LHCN-M2 (cell line): ENCODE measurements at regions not wholly inside any gene's neighbourhood (a gene's known extent, or its start where the extent isn't known, plus 50 kb on each side); places are given as distances from the start of the nearest gene placed in this dataset.
"Not testable (repeated sequence)": the region's sequence is repeated elsewhere in the genome, so short reads cannot be mapped to it uniquely, and the experiment has no call there.

ENCODE experiments used
- DNase-seq: peaks from one replicate; pipeline ENCODE4 v3.0.0-alpha.2; 2012; ENCODE audit warnings: low read depth

DNA sequence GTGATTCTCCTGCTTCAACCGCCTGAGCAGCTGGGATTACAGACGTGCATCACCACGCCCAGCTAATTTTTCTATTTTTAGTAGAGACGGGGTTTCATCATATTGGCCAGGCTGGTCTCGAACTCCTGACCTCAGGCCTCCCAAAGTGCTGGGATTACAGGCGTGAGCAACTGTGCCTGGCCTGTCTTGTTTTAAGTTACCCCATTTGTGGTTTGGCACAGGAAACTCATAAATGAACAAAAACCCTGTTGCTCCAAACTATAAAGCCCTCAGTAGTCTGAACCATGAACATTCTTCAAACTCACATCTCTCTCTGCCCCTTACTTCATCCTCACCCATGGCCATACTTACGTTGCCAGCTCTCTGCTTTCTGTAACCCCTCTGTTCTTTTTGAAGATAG is 61.7 kb downstream of the RHOU start:
- not testable (repeated sequence) for DNase-seq

DNA sequence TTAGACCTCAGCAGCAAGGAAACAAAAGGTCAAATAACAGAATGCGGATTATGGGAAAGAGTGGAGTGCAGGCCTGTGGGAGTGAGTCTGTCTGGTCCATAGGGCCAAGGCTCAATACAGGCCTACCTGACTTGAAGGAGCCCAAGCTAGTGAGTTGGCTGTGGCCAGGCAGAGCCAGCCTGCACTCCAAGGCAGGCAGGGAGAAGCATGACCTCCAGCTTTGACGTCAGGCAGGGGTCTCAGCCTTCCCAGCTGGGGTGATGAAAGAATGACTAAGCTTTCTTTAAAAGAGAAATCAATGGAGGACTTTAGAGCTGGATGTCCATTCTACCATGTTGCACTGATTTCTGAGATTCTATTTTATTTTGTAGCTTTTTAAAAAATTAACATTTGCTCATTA is 62.8 kb downstream of the RHOU start:
- no peak for DNase-seq

DNA sequence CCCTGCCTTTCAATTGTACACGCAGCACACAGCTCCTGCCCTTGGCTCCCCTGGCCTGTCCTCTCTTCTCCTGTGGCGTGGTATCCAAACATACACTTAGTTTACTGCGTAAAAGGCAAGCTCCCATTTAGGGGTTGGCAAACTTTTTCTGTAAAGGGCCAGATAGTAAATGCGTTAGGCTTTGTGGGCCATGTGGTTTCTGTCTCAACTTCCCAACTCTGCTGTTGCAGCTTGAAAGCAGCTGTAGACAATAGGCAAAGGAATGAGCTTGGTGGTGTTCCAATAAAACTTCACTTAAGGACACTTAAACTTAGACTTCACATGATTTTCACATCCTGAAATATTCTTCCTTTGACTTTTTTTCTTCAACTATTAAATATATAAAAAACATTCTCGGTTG is 63.3 kb downstream of the RHOU start:
- DNase-seq, result no peak

DNA sequence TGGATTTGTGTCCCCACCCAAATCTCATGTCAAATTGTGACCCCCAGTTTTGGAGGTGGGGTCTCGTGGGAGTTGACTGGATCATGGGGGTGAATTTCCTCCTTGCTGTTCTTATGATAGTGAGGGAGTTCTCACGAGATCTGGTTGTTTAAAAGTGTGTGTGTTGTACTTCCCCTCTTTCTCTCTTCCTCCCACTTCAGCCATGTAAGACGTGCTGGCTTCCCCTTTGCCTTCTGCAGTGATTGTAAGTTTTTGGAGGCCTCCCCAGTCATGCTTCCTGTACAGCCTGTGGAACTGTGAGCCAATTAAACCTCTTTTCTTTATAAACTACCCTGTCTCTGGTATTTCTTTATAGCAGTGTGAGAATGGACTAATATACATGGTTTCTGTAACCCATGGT is 64.6 kb downstream of the RHOU start:
- no peak for DNase-seq

DNA sequence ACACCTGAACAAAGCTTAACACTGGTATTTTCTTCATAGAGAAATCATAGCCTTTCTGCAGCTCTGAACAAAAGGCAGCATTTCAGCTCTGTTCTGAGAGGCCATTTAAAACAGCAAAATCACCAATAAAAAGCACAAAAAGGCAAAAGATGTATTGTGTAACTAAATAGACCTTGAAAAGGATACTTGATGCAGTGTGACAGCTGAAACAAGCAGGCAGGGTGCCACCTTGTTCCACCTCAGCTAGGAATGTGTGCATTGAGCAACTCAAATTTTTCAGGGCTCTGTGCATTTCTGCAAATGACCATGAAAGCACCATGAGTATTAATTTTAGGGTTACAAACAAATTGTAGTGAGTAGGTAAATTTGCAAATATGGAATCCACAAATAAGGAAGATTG is 65.8 kb downstream of the RHOU start:
- DNase-seq, result no peak

DNA sequence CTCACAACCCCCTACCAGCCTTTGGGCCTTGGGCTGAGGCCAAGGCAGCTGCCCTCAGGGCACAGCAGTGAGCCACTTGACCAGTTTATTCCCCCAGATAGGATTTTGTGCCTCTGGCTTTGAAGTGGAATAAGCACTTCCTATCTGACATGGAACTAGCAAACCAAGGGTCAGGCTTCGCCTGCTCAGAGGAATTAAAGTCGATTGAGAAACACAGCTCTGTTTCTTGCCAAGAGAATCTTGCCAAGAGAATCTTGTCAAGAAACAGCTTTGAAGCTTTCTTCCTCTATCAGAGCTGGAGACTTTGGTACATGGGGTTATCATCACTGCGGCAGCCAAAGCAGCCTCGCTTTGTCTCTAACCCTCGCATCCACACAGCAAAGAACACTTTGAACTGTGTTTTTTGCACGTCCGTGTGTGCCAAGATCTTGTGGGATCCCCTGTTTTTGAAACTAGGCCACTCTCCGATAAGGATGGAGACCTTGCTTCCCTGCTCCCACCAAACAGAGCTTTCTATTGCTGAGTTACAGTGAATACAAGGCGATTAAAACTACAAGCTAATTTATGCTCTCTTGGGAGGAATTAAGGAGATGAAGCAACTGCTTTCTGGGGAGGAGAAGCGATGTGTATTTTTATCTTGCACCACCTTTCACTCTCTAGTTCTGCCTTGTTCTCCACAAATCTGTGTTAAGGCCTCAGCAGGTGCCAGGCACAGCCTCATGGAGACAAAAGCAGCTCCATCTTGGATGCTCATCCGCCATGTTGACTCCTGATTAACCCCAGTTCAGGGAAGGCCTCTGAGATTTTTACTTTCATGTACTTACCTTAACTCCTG is 67.3 kb downstream of the RHOU start:
- DNase-seq, result no peak

DNA sequence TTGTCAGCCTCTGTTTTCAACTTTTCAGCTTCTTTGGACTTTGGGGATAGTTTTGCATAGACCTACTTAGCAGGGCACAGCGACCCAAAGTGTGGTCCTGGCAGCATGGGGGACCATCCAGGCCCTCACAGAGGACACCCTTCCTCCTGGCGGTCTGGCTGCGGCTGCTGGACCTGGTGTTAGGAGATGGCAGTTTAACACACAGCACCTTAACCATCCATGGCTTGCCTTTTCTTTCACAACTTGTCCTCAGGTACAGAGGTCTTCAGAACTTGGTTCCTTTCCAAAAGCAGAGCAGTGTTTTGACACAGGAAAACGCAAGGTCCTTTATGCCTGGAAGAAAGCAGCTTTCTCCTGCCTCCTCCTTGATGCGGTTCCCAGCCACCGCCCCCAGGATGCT is 68.1 kb downstream of the RHOU start:
- DNase-seq, result no peak

DNA sequence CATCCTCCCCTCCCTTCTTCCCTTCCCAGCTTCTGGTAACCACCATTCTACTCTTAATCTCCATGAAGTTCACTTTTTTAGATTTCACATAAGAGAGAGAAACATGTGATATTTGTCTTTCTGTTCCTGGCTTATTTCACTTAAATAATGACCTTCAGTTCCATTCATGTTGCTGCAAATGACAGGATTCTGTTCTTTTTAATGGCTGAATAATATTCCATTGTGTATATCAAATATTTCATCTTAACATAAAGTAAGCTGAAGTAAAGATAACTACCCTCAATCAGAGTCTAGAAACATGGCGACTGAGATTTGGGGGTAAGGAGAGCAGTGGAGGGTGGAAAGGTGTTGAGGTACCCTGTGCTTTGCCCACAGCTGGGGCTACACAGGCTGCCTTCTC is 68.9 kb downstream of the RHOU start:
- no peak for DNase-seq

DNA sequence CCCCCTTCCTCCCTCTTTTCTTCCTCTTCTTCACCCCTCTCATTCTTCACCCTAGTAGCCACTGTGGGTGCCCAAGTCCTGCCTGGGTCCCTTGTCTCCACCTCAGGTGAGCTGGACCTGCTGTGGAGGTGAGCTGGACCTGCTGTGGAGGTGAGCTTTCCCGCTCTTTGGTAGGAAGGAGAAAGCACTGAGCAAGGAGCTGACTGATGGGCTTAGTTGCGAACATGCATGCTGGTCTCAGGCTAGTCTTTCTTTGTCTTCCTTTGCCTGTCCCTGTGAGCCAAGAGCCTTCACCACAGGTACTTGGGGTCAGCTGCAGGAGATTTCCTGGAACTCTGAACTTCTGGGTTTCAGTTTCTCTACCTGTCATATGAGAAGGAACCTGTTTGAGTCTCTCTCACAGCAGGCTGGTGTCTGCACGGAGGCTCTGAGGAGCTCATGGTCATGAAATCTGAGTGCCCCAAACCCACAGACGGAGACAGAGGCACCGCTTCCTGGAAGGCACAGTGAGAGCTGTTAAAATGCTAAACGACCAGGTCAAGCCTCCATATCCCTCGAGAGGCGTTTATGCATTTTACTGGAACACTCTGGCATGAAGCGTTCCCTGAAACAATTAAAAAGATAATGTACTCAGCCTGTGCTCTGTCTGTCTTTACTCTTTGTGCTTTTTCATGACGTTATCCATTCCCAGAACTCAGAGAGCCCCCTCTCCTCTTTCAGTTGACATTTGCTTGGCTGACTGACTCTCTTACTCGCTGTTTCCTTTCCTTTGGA is 69.5 kb downstream of the RHOU start:
- no peak for DNase-seq

DNA sequence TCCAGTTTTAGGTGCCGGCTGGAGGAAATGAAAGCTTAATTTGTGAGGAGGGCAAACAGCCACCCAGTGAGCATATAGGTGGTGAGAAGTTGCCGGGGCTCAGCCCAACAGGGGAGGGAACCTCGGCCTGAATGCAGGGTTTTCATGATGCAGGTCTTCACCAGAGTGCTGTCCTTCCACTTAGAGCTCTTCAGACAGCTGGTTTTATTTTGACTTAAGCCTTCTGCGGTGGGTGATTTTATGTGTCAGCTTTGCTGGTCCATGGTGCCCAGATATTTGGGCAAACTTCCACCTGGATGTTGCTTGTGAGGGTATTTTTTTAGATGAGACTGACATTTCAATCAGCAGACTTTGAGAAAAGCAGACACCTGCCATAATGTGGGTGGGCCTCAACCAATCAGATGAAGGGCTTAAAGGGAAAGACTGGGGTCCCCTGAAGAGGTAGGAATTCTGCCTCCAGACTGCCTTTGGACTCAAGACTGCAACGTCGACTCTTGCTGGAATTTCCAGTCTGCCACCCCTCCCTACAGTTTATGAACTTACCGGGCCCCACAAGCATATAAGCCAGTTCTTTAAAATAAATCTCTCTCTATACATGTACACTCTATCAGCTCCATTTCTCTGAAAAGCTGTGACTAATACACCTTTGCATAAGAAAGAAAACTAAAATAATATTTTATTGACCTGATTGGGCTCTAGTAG is 72.8 kb downstream of the RHOU start:
- DNase-seq, result no peak

DNA sequence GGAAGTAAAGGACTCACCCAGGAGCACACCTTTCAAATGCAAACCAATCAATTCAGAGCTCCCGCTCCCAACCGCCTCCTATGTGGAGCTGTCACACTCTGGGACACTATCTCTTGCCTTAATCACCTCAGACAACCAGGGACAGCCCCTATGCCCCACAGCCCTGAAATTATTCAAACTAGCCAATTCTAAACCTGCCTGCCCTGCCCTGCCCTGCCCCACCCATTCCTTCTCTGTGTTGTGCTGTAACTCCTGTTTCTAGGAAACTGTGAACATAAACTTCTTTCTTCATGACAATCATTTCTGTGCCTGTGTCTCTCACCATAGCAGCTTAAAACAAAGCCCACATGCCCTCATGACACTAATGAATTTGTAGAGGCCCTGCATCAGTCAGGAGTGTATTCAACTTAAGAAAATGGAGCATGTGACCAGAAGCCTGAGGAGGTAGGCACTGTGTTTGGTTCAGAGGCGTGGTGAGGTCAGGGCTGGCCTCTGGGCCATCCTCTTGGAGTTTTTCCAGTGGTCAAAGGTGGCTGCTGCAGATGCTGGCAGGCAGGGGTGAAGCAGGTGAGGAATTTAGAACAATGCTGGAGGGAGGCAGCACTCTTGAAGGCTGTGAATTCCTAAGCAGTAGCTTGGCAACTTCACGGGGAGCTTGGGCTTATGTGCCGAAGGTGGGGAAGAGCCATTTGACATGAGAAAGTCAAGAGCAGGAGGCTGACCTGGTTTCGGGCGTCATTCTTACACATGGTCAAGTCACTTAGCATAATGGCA is 74.5 kb downstream of the RHOU start:
- no peak for DNase-seq

DNA sequence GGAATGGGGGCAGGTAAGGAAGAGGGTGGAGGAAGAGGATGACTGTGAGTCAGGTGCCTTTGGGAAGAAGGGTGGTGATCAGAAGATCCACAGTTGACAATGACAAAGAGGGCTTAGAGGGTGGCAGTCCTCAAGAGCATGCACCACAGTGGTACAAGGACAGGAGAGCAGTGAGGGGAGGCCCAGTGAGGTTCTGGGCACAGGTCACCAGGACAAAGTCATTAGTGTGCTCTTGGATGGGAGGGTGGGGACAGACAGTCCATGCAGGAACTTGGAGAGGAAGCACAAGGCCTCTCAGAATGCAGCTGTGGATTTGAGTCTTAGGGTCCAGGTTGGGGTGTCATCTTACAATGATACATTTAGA is 75.1 kb downstream of the RHOU start:
- DNase-seq, result no peak

DNA sequence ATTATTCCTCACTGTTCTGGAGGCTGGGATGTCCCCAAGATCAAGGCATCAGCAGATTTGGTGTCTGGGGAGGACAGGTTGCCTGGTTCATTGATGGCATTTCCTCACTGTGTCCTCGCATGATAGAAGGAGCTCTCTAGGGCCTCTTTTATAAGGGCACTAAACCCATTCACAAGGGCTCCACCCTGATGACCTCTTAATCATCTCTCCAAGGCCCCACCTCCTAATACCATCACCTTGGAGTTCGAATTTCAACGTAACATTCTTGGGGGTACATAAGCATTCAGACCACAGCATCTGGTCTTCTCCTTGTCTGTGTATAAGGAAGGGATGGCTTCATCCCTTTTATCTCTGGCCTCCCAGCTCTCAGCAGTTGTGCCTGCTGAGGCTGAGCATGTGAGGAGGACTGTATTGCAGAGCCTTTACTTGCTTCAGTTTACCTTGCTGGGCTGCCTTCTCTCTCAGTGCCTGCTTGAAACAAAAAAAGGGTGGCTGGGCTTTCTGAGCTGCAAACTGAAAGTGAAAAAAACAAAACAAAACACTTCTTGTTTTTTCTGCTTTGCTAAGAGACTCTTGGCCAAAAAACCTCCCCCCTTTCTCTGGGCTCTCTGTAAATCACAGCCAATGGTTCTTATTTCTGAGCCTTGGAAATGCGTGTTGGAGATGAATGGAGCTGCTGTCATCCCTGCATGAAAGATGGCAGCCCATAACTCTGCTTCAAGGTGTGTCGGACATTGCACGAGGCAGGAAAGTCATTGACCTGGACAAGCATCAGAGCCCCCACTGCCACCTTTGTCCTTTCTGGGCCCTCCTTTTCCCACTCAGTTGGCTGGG is 75.8 kb downstream of the RHOU start:
- DNase-seq, result no peak

DNA sequence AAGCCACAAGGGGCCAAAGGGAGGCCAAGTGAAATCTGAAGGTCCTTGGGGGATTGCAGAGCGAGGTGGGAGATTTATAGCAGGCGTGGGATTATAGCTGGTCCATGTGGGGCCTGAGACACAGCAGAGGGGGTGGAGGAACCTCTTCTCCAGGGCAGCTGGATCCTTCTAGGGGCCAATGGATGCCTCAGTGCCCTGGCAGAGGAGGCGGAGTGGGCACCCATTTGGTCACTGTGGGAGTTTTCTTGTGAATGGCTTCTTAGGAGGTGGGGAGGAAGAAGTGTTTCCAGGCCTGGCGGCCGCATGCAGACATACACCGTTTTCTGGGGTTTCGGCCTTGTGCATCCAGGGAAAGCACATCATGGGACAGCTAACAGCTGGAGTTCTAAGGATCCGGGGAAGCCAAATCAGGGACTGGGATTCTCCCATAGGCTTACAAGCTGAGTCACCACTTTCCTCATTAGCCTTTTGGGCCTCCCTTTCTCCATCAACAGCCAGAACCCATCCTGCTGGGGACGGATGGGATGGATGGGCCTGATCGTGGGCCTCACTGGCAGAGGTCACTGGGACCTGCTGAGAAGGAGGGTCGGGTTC is 76.5 kb downstream of the RHOU start:
- DNase-seq, result no peak

DNA sequence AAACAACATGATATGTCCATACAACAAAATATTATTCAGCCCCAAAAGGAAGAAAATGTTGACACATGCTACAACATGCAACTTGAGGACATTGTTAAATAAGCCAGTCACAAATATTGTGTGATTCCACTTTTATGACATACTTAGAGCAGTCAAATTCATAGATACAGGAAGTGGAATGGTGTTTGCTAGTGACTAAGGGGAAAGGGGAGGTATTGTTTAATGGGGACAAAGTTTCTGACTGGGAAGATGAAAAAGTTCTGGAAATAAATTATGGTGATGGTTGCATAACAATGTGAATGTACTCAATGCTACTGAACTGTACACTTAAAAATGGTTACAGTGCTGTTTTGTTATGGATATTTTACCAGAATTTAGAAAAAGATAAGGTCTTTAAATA is 77.7 kb downstream of the RHOU start:
- DNase-seq, result no peak

DNA sequence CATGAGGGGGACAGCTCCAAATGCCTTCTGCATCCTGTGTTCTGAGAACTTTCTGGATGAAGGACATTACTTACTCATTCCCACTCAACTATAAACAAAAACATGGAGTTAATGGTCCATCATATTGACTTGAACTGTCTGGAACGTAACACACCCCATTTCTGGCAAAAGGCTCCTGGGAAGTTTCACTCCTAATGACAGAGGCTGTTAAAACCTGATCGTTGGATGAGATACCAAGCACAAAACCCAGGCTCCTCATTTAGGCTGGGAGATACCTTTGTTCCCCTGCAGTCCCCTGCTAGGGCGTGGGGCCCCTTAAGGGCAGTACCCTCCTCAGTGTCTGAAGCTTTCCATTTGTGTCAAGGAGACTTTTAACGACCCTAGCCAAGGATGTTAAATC is 78.9 kb downstream of the RHOU start:
- no peak for DNase-seq

DNA sequence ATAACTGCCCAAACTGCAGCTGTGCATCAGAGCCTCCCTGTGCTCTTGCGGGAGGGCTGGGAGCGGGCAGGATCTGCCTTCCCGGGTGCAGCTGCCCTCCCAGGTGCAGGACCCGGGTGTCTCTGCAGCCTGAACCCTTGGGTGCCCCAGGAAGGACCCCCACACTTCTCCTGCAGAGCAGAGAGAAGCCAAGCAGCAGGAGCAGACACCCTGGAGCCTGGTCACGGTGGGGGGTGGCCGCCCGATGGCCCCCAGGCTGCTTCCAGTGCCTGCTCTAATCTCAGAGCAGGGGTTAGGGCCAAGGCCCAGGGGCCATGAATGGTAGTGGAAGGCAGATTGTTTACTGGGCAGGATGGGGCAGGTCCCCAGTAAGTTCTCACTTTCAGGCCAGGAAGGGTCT is 83.0 kb downstream of the RHOU start:
- no peak for DNase-seq

DNA sequence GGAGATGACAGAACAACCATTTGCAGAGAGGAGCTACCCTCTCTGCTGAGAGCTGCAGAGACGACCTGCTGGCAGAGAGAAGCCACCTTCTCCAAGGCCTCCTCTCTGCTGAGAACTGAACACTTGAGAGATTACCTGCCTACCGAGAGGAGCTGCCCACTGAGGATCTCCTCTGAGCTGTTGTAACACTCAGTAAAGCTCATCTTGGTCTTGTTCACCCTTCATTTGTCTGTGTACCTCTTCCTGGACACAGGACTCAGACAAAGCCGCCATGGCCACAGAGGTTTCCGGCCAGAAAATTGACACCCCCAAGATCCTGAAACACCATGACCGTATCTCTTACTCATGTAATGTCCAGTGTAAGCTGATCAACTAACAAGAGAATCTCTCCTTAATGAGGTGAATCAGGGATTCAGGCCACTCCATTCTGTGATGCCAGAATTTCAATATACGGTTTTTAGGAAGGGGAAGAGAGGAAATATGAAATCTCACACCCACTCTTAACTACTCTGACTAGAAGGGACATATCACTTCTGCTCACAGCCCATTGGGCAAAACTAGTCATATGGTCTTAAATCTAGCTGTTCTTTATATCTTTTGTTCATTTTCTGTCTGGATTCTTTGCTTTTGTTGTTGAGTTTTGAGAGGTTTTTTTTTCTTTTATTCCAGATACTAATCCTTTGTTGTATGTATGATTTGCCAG is 83.8 kb downstream of the RHOU start:
- DNase-seq, result no peak

DNA sequence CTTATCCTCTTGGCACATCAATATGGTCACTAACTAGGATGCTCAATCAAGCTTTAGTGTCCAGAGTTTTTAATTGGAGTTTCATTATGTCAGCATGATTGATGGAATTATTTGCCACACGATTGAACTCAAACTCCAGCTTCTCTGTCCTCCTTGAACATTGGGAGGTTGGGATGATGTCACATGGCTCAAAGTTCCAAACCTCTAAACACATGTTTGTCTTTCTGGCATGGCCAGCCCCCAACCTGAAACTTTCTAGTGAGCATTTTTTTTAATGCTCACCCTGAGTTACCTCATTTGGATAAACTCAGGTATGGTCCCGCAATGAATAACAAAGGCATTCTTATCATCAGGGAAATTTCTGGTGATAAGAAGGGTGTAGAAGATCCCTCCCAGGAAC is 86.0 kb downstream of the RHOU start:
- no peak for DNase-seq

DNA sequence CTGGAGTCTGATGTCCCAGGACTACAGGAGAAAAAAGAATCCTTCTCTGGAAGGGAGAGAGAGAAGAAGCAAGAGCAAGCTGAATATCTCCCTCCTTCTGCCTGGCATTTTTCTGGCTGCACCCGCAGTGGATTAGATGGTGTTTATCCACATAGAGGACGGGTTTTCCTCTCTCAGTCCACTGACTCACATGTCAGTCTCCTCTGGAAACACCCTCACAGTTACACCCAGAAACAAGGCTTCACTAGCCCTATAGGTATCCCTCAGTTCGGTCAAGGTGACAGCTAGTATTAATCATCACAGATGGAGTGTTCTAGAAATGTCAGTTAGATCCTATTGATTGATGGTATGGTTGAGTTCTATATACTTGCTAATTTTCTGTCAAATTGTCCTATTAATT is 87.9 kb downstream of the RHOU start:
- no peak for DNase-seq
